H1 (cell line): ENCODE measurements at regions not wholly inside any gene's neighbourhood (a gene's known extent, or its start where the extent isn't known, plus 50 kb on each side); places are given as distances from the start of the nearest gene placed in this dataset.

ENCODE experiments used
- CTCF ChIA-PET: fragments of 300-600 bp; sonication (Branson Sonifier 250); formaldehyde crosslinking; loops from one replicate; lab custom pipeline; 2021; ENCODE audit not compliant: partially characterized antibody; lab: Charles Lee
- POLR2A ChIA-PET: fragments of 300-600 bp; sonication (Branson Sonifier 250); formaldehyde crosslinking; loops from one replicate; lab custom pipeline; 2021; ENCODE audit warnings: inconsistent platforms; ENCODE audit not compliant: partially characterized antibody; lab: Charles Lee
- DNase-seq, 2 experiments: peaks; one replicate each; pipeline versions ENCODE4 v3.0.0 to v3.0.0-alpha.2; 2010 to 2022; ENCODE audit warnings: low spot score in 2 of 2, low read depth in 1 of 2, mixed read lengths in 1 of 2
- FAIRE-seq: peaks from 2 replicates; lab custom pipeline; 2011; peaks lifted over from hg19 to GRCh38; lab: Jason Lieb, UNC
- H2AFZ ChIP-seq: 2 replicates; pipeline ENCODE4 v1.8.1; 2012; ENCODE audit warnings: low read length, inconsistent platforms
- H2AK5ac ChIP-seq: 2 replicates; pipeline ENCODE4 v1.6.1; 2013; ENCODE audit warnings: low read depth, low read length
- H2BK120ac ChIP-seq: replicated peaks from 2 replicates; pipeline ENCODE3; 2013; ENCODE audit warnings: low read depth, low read length, inconsistent platforms
- H2BK12ac ChIP-seq: 2 replicates; pipeline ENCODE4 v1.6.1; 2013; ENCODE audit warnings: low read depth, low read length
- H2BK15ac ChIP-seq: 2 replicates; pipeline ENCODE4 v1.6.1; 2013; ENCODE audit warnings: low read length
- H2BK20ac ChIP-seq: 2 replicates; pipeline ENCODE4 v1.6.1; 2013; ENCODE audit warnings: low read length
- H2BK5ac ChIP-seq: 2 replicates; pipeline ENCODE4 v1.6.1; 2013; ENCODE audit warnings: low read depth, low read length
- H3K14ac ChIP-seq: 2 replicates; pipeline ENCODE4 v1.6.1; 2013; ENCODE audit warnings: inconsistent platforms; ENCODE audit not compliant: insufficient read length
- H3K18ac ChIP-seq: 2 replicates; pipeline ENCODE4 v1.6.1; 2013; ENCODE audit warnings: low read length; ENCODE audit errors: extremely low read depth
- H3K23ac ChIP-seq: 2 replicates; pipeline ENCODE4 v1.6.1; 2013; ENCODE audit warnings: inconsistent platforms; ENCODE audit not compliant: insufficient read length
- H3K23me2 ChIP-seq: 2 replicates; pipeline ENCODE4 v1.6.1; 2013; ENCODE audit warnings: low read depth, low read length
- H3K27ac ChIP-seq: 2 replicates; pipeline ENCODE4 v1.6.1; 2011; ENCODE audit warnings: low read depth, low read length, inconsistent platforms
- H3K27me3 ChIP-seq, 4 experiments: replicated peaks in 1 of 4; 1 replicate in 1 of 4; 2 replicates in 3 of 4; pipeline versions ENCODE4 v1.6.1 to v1.8.1; 2011 to 2013; ENCODE audit warnings: low read length in 3 of 4, mild to moderate bottlenecking in 3 of 4, inconsistent platforms in 2 of 4, mixed read lengths in 2 of 4, moderate library complexity in 1 of 4; ENCODE audit not compliant: control insufficient read depth in 3 of 4, insufficient read depth in 3 of 4; ENCODE audit errors: extremely low read depth in 1 of 4
- H3K36me3 ChIP-seq, 4 experiments: 2 replicates each; pipeline versions ENCODE4 v1.6.1 to v1.8.1; 2011 to 2013; ENCODE audit warnings: mild to moderate bottlenecking in 4 of 4, low read length in 3 of 4, moderate library complexity in 2 of 4, control low read depth in 1 of 4, inconsistent platforms in 1 of 4; ENCODE audit not compliant: insufficient read depth in 4 of 4, control insufficient read depth in 2 of 4
- H3K4ac ChIP-seq: replicated peaks from 2 replicates; pipeline ENCODE3; 2013; ENCODE audit warnings: low read length, low read depth, mixed read lengths, inconsistent platforms; ENCODE audit not compliant: insufficient read length
- H3K4me1 ChIP-seq, 4 experiments: replicated peaks in 1 of 4; 1 replicate in 1 of 4; 2 replicates in 3 of 4; pipeline versions ENCODE4 v1.6.1 to v1.8.1; 2011 to 2013; ENCODE audit warnings: low read length in 3 of 4, inconsistent platforms in 2 of 4, mixed read lengths in 1 of 4; ENCODE audit not compliant: insufficient read depth in 4 of 4, control insufficient read depth in 3 of 4
- H3K4me2 ChIP-seq, 2 experiments: 2 replicates each; pipeline versions ENCODE4 v1.6.1 to v1.8.1; 2011 to 2013; ENCODE audit warnings: low read depth in 2 of 2, low read length in 2 of 2, control low read depth in 1 of 2, inconsistent platforms in 1 of 2, mild to moderate bottlenecking in 1 of 2; ENCODE audit not compliant: insufficient read depth in 1 of 2
- H3K4me3 ChIP-seq, 4 experiments: fragments of 200-600, 300-600 bp in 1 of 4; sonication (generic), shearing (Covaris generic), sonication (Bioruptor Twin) in 1 of 4; 2 replicates each; pipeline versions ENCODE4 v1.5.1 to v1.8.1; 2011 to 2016; ENCODE audit warnings: low read length in 4 of 4, low read depth in 3 of 4, control low read depth in 2 of 4, inconsistent platforms in 2 of 4, mild to moderate bottlenecking in 2 of 4, mixed read lengths in 1 of 4, moderate library complexity in 1 of 4; ENCODE audit not compliant: insufficient read depth in 2 of 4; ENCODE audit errors: extremely low read depth in 1 of 4
- H3K56ac ChIP-seq: replicated peaks from 2 replicates; pipeline ENCODE3; 2013; ENCODE audit warnings: low read depth, mild to moderate bottlenecking, mixed read lengths, low read length, inconsistent platforms; ENCODE audit not compliant: insufficient read length
- H3K79me1 ChIP-seq: 2 replicates; pipeline ENCODE4 v1.6.1; 2013; ENCODE audit warnings: low read depth, low read length, control low read depth
- H3K79me2 ChIP-seq, 2 experiments: 2 replicates each; pipeline versions ENCODE4 v1.6.1 to v1.8.1; 2012 to 2013; ENCODE audit warnings: low read length in 2 of 2, mild to moderate bottlenecking in 2 of 2, inconsistent platforms in 1 of 2; ENCODE audit not compliant: insufficient read depth in 2 of 2, control insufficient read depth in 1 of 2
- H3K9ac ChIP-seq, 4 experiments: replicated peaks in 1 of 4; 1 replicate in 1 of 4; 2 replicates in 3 of 4; pipeline versions ENCODE4 v1.6.1 to v1.8.1; 2011 to 2013; ENCODE audit warnings: low read depth in 3 of 4, low read length in 3 of 4, control low read depth in 2 of 4, mild to moderate bottlenecking in 2 of 4, moderate library complexity in 2 of 4, inconsistent platforms in 1 of 4; ENCODE audit errors: extremely low read depth in 1 of 4
- H3K9me3 ChIP-seq, 2 experiments: 2 replicates each; pipeline versions ENCODE4 v1.6.1 to v1.8.1; 2012 to 2013; ENCODE audit warnings: mild to moderate bottlenecking in 2 of 2, moderate library complexity in 2 of 2, control low read depth in 1 of 2, inconsistent platforms in 1 of 2, low read depth in 1 of 2, low read length in 1 of 2, mixed read lengths in 1 of 2; ENCODE audit not compliant: insufficient read depth in 2 of 2
- H4K20me1 ChIP-seq, 2 experiments: replicated peaks in 1 of 2; 2 replicates each; pipeline versions ENCODE3 to v1.8.1; 2011 to 2013; ENCODE audit warnings: inconsistent platforms in 2 of 2, low read length in 2 of 2, mild to moderate bottlenecking in 1 of 2; ENCODE audit not compliant: insufficient read depth in 2 of 2, control insufficient read depth in 1 of 2
- H4K5ac ChIP-seq: 2 replicates; pipeline ENCODE4 v1.6.1; 2013; ENCODE audit warnings: low read length, low read depth, mixed read lengths, inconsistent platforms; ENCODE audit not compliant: insufficient read length
- H4K8ac ChIP-seq: 2 replicates; pipeline ENCODE4 v1.8.0; 2013; ENCODE audit warnings: mild to moderate bottlenecking, moderate library complexity, low read length, inconsistent platforms; ENCODE audit not compliant: insufficient read depth; ENCODE audit errors: extremely low read depth
- H4K91ac ChIP-seq: replicated peaks from 2 replicates; pipeline ENCODE3; 2013; ENCODE audit warnings: low read length, mixed read lengths, inconsistent platforms; ENCODE audit not compliant: insufficient read length
- RAD21 ChIP-seq, 2 experiments: IDR thresholded peaks in 1 of 2; conservative IDR thresholded peaks in 1 of 2; 2 replicates each; pipeline ENCODE4 v1.6.1; 2011; ENCODE audit warnings: low read depth in 2 of 2, low read length in 2 of 2, improper control_type of control experiment in 1 of 2, inconsistent platforms in 1 of 2, mild to moderate bottlenecking in 1 of 2, moderate library complexity in 1 of 2
- WGBS, 2 experiments: shearing (Covaris generic) in 1 of 2; methylation state at CpG; one replicate each; pipeline versions ENCODE4 v1.1.6 to v1.1.7; 2013 to 2015; ENCODE audit warnings: low lambda C conversion rate in 2 of 2, mixed read lengths in 2 of 2, inconsistent platforms in 1 of 2, low coverage in 1 of 2, missing lambda C conversion rate in 1 of 2; ENCODE audit not compliant: insufficient replicate concordance in 2 of 2, insufficient coverage in 1 of 2, insufficient read length in 1 of 2; ENCODE audit errors: extremely low coverage in 1 of 2, missing lambda C conversion rate in 1 of 2; 5-methylcytosine and 5-hydroxymethylcytosine counted together
- TF ChIP-seq, protein P1 (sequence below): IDR thresholded peaks from 2 replicates; pipeline ENCODE4 v1.6.1; 2011; ENCODE audit warnings: low read depth, mild to moderate bottlenecking, low read length; ENCODE audit not compliant: insufficient read depth

DNA sequence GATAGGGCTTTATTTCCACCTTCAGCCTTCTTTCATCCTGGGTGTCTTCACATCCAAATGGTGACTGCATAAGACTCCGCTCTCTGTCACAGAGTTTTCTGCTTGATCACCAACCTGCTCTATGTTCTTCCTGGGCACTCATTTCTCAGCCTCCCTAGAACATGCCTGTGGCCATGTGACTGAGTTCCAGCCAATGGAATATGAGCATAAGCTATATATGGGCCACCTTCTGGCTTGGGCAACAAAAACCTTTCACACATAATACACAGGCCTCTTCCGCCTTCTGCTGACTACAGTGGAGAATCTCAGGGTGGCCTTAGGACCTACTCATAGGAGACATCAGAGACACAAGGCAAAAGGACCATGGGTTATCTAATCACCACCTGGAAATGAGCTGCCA, 51.2 kb upstream of the MED12L start:
- no peak overlapping the region for H3K9ac ChIP-seq
- H3K4me2 ChIP-seq: no peak overlapping the region
- no peaks in the 10 kb centered on the region for H3K4me1 ChIP-seq
- H2BK15ac ChIP-seq: no peak overlapping the region
- H2BK5ac ChIP-seq: no peak overlapping the region
- TF ChIP-seq, protein P1, sequence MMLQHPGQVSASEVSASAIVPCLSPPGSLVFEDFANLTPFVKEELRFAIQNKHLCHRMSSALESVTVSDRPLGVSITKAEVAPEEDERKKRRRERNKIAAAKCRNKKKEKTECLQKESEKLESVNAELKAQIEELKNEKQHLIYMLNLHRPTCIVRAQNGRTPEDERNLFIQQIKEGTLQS: no peak
- TF ChIP-seq RAD21 (IDR thresholded peaks at IDR 0.05 in 1 of 2, conservative IDR thresholded peaks at IDR 0.05 in 1 of 2; ENCODE audit: low read depth in 2 of 2, low read length in 2 of 2): peak in 1 of 2 experiments; percentile 8; a peak in 1 of 4 replicates
- TF ChIP-seq, all 59 proteins: peak for 1
- ChIA-PET CTCF (interaction anchor here (0.9 to 2.0 kb wide), 2 partner anchors 11 to 12 kb away, joined by 3 to 4 read pairs; no protein-coding TSS in a partner anchor), POLR2A (interaction anchor here (0.7 kb wide), 1 partner anchor 9 kb away, joined by 3 read pairs; no protein-coding TSS in a partner anchor)
- H4K20me1 ChIP-seq: no peaks in the 10 kb centered on the region
- no peaks in the 10 kb centered on the region for H3K23me2 ChIP-seq
- H2BK20ac ChIP-seq: no peak overlapping the region
- no peak overlapping the region for H2BK12ac ChIP-seq
- no peak overlapping the region for H3K27ac ChIP-seq
- no peak overlapping the region for H3K18ac ChIP-seq
- H2BK120ac ChIP-seq: no peak overlapping the region
- no peak overlapping the region for H3K14ac ChIP-seq
- no peak overlapping the region for H4K5ac ChIP-seq
- H2AK5ac ChIP-seq: no peak overlapping the region
- no peak for FAIRE-seq
- H3K9me3 ChIP-seq: no peaks in the 10 kb centered on the region
- no peak overlapping the region for H3K4ac ChIP-seq
- no peaks in the 10 kb centered on the region for H3K36me3 ChIP-seq
- H3K56ac ChIP-seq: no peak overlapping the region
- no peak overlapping the region for H2AFZ ChIP-seq
- H3K23ac ChIP-seq: no peak overlapping the region
- no peak overlapping the region for H3K4me3 ChIP-seq
- no peaks in the 10 kb centered on the region for H3K79me2 ChIP-seq
- 100% methylated on average over 2 of the region's 2 CpGs; no CpG with 5 or more reads in 1 of the 2 experiments for WGBS, 2 experiments
- no peak overlapping the region for H4K91ac ChIP-seq
- no peaks in the 10 kb centered on the region for H3K79me1 ChIP-seq
- no peaks in the 10 kb centered on the region for H3K27me3 ChIP-seq
- DNase-seq: no peak
- H4K8ac ChIP-seq: no peak overlapping the region
